GM10266 (cell line): ENCODE measurements at regions not wholly inside any gene's neighbourhood (a gene's known extent, or its start where the extent isn't known, plus 50 kb on each side); places are given as distances from the start of the nearest gene placed in this dataset.

Experiments
- DNase-seq: peaks from one replicate; pipeline ENCODE4 v3.0.0; 2012; ENCODE audit errors: extremely low spot score
- CTCF ChIP-seq: IDR thresholded peaks from 2 replicates; pipeline ENCODE4 v1.5.1; 2012; ENCODE audit warnings: mild to moderate bottlenecking, low read depth; ENCODE audit not compliant: control insufficient read depth, insufficient read depth; ENCODE audit errors: missing control alignments

- DNase-seq, result no peak
- no peak for TF ChIP-seq CTCF
Measured at GRCh38 chr9:1272488-1272887, 222.3 kb downstream of the DMRT2 start.

DNA sequence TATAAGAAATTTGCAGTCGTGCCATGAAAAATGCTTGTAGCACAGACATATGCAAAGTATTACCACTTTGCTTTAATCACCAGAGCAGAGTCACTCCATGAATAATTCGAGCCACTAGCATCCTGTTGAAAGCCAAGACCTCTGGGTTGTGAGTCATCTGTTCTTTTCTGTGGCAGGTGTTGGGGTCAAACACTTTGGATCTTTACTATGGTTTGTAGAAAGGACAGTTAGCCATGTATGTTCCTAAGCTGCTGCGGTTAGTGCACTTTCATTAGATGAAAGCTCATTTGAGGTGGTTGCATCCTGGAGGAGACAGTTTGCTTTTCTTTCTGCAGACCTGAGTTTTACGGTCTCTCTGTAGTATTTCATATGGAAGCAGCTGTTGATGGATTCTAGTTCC is 223.7 kb downstream of the DMRT2 start:
- TF ChIP-seq CTCF, result no peak
- DNase-seq, result no peak

DNA sequence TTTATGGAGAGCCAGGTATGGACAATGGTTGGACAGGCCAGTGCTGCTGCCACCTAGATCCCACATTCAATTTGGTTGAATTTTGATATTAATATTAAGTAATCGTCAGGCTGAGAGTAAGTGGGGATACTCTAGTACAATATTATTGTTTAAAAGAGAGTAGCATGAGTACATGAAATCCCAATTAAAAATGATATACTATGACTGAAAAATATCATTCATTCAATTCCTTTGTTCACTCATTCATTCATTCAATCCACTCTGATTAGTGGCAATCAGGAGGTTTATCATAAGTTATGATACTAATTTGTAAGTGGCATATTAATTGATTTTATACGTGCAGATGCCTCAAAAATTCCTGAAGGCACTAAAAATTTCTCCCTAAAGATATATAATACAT is 224.2 kb downstream of the DMRT2 start:
- TF ChIP-seq CTCF, result no peak
- DNase-seq, result no peak

- no peak for TF ChIP-seq CTCF
- no peak for DNase-seq
Measured at GRCh38 chr9:1276474-1276873, 226.3 kb downstream of the DMRT2 start.

- DNase-seq, result no peak
- TF ChIP-seq CTCF, result no peak
Measured at GRCh38 chr9:1284727-1285126, 234.6 kb downstream of the DMRT2 start.

DNA sequence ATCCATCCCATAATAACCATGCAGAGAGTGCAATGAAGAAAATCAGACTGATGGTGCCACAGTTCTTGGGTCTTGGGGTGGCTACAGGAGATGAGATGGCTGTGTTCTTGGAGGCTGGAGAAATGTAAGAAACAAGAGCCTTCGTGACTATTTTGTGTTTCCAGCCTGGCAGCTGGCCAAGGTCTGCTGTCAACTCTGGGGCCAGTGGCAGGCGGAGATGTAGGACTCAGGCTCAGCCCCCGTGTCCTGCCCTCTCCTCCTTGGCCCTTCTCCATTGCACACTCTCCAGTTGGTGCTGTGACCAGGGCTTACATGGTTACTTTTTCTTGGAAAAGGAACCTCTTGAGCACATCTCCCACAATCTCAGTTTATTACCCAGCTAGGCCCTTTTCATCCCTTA is 235.4 kb downstream of the DMRT2 start:
- TF ChIP-seq CTCF, result no peak
- DNase-seq, result no peak

DNA sequence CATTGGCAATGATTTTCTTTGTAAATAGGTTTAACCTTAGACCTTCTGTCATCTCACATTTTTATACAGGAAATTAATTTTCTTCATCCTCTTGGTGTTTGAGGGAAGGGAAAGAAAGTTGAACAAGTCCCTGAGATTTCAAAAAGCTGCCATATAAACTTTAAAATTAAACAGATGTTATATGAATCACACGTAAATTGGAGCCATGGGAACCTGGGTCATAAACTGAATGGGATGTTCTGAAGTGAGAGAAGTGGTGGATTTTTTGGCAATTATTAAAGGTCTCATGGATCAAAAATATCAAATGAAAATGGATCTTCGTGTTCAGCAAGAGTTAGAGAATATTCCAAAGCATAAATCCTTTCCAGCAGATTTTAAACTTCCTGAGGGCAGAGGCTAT is 242.2 kb downstream of the DMRT2 start:
- no peak for DNase-seq

More for the DNA sequence above, 242.2 kb downstream of the DMRT2 start:
- no peak for TF ChIP-seq CTCF
